GM23338 (cell line): ENCODE measurements at regions not wholly inside any gene's neighbourhood (a gene's known extent, or its start where the extent isn't known, plus 50 kb on each side); places are given as distances from the start of the nearest gene placed in this dataset.
A peak's percentile ranks its signal among the peaks of the same experiment; 100 is the strongest.

Experiments used
- ATAC-seq: fragments of 200-7000 bp; cut with Tn5 transposase; 3 replicates; pipeline ENCODE4 v1.9.1; 2020
- DNase-seq: peaks from one replicate; pipeline ENCODE4 v3.0.0-alpha.2; 2015; ENCODE audit warnings: low spot score
- H2AFZ ChIP-seq: fragments of 200-600 bp; sonication (generic); 2 replicates; pipeline ENCODE4 v1.8.0; 2016; ENCODE audit warnings: antibody characterized with exemption, mild to moderate bottlenecking, moderate library complexity
- H3F3A ChIP-seq: fragments of 200-600 bp; sonication (generic); replicated peaks from 2 replicates; pipeline ENCODE4 v1.8.0; 2017; ENCODE audit warnings: antibody characterized with exemption, mixed run types, low read depth
- H3K27ac ChIP-seq: fragments of 200-600 bp; sonication (generic); 2 replicates; pipeline ENCODE4 v1.6.1; 2016; ENCODE audit warnings: low read depth
- H3K27me3 ChIP-seq: fragments of 200-600 bp; sonication (generic); 2 replicates; pipeline ENCODE4 v1.8.0; 2016; ENCODE audit warnings: mild to moderate bottlenecking, mixed run types, moderate library complexity; ENCODE audit not compliant: insufficient read depth
- H3K36me3 ChIP-seq: fragments of 200-600 bp; sonication (generic); 2 replicates; pipeline ENCODE4 v1.8.0; 2016; ENCODE audit warnings: mild to moderate bottlenecking; ENCODE audit not compliant: insufficient read depth
- H3K4me1 ChIP-seq: fragments of 200-600 bp; sonication (generic); 2 replicates; pipeline ENCODE4 v1.8.0; 2016; ENCODE audit warnings: mild to moderate bottlenecking, moderate library complexity; ENCODE audit not compliant: insufficient read depth
- H3K4me2 ChIP-seq: fragments of 200-600 bp; sonication (generic); 2 replicates; pipeline ENCODE4 v1.7.1; 2017; ENCODE audit warnings: mixed run types
- H3K4me3 ChIP-seq: fragments of 200-600 bp; sonication (generic); 2 replicates; pipeline ENCODE4 v1.6.1; 2016; ENCODE audit warnings: mixed run types
- H3K79me2 ChIP-seq: fragments of 200-600 bp; sonication (generic); replicated peaks from 2 replicates; pipeline ENCODE4 v1.8.0; 2017; ENCODE audit warnings: mild to moderate bottlenecking; ENCODE audit not compliant: insufficient read depth
- H3K9me2 ChIP-seq: fragments of 200-600 bp; sonication (generic); 2 replicates; pipeline ENCODE4 v1.8.0; 2017; ENCODE audit not compliant: insufficient read depth
- H4K20me1 ChIP-seq: fragments of 200-600 bp; sonication (generic); replicated peaks from 2 replicates; pipeline ENCODE4 v1.8.0; 2017; ENCODE audit warnings: mild to moderate bottlenecking; ENCODE audit not compliant: insufficient read depth
- H3K27ac Mint-ChIP-seq: 2 replicates; pipeline ENCODE4 v1.8.0; 2020; ENCODE audit warnings: inconsistent platforms, mild to moderate bottlenecking, moderate library complexity, mixed read lengths
- H3K27me3 Mint-ChIP-seq: 3 replicates; pipeline ENCODE4 v1.8.0; 2022; ENCODE audit warnings: low read depth, mild to moderate bottlenecking, moderate library complexity, mixed read lengths, inconsistent platforms; ENCODE audit not compliant: insufficient read depth, poor library complexity
- H3K36me3 Mint-ChIP-seq: 3 replicates; pipeline ENCODE4 v1.8.0; 2021; ENCODE audit warnings: low read depth, mild to moderate bottlenecking, inconsistent platforms, moderate library complexity, mixed read lengths
- H3K4me1 Mint-ChIP-seq: 3 replicates; pipeline ENCODE4 v1.8.0; 2020; ENCODE audit warnings: mild to moderate bottlenecking, inconsistent platforms, mixed read lengths
- H3K4me3 Mint-ChIP-seq: 3 replicates; pipeline ENCODE4 v1.8.0; 2021; ENCODE audit warnings: moderate library complexity, mild to moderate bottlenecking, inconsistent platforms, mixed read lengths
- H3K9me3 Mint-ChIP-seq: 3 replicates; pipeline ENCODE4 v1.8.0; 2020; ENCODE audit warnings: moderate library complexity, mild to moderate bottlenecking, inconsistent platforms, mixed read lengths
- CREB1 ChIP-seq: fragments of 250-450 bp; sonication (Bioruptor Pico); IDR thresholded peaks from 2 replicates; pipeline ENCODE4 v1.5.0; 2020; ENCODE audit warnings: low read depth, mild to moderate bottlenecking, moderate library complexity
- EZH2 ChIP-seq: fragments of 200-600 bp; sonication (generic); IDR thresholded peaks from one replicate; pipeline ENCODE4 v1.8.0; 2017; ENCODE audit warnings: antibody characterized with exemption, mild to moderate bottlenecking, low read depth; ENCODE audit not compliant: unreplicated experiment
- JUNB ChIP-seq: IDR thresholded peaks from one replicate; pipeline ENCODE4 v1.6.1; 2016; ENCODE audit warnings: antibody characterized with exemption; ENCODE audit not compliant: unreplicated experiment
- NANOG ChIP-seq: IDR thresholded peaks from 2 replicates; pipeline ENCODE4 v1.6.1; 2016; ENCODE audit warnings: antibody characterized with exemption, borderline replicate concordance
- POLR2AphosphoS5 ChIP-seq: IDR thresholded peaks from 2 replicates; pipeline ENCODE4 v1.6.1; 2016; ENCODE audit warnings: antibody characterized with exemption, low read depth
- STAT1 ChIP-seq: IDR thresholded peaks from one replicate; pipeline ENCODE4 v1.6.1; 2016; ENCODE audit warnings: antibody characterized with exemption; ENCODE audit not compliant: unreplicated experiment
- ZNF114 ChIP-seq: fragments of 250-450 bp; sonication (Bioruptor Pico); IDR thresholded peaks from 2 replicates; pipeline ENCODE4 v1.5.0; 2020; ENCODE audit warnings: mild to moderate bottlenecking, moderate library complexity
- ZNF331 ChIP-seq: fragments of 250-450 bp; sonication (Bioruptor Pico); IDR thresholded peaks from 2 replicates; pipeline ENCODE4 v1.5.0; 2020; ENCODE audit warnings: low read depth, mild to moderate bottlenecking, moderate library complexity
- TF ChIP-seq, protein P1 (sequence below), 2 experiments: fragments of 200-600 bp in 1 of 2; sonication (generic) in 1 of 2; conservative IDR thresholded peaks; 2 replicates each; pipeline versions ENCODE4 v1.5.1 to v1.6.1; 2016 to 2017; ENCODE audit warnings: antibody characterized with exemption in 2 of 2, low read depth in 2 of 2, mild to moderate bottlenecking in 2 of 2, moderate library complexity in 1 of 2
- TF ChIP-seq, protein P2 (sequence below): IDR thresholded peaks from 2 replicates; pipeline ENCODE4 v1.6.1; 2016; ENCODE audit warnings: antibody characterized with exemption
- TF ChIP-seq, protein P3 (sequence below): fragments of 250-450 bp; sonication (Bioruptor Pico); IDR thresholded peaks from 2 replicates; pipeline ENCODE4 v1.5.0; 2020; ENCODE audit warnings: mild to moderate bottlenecking, moderate library complexity

DNA sequence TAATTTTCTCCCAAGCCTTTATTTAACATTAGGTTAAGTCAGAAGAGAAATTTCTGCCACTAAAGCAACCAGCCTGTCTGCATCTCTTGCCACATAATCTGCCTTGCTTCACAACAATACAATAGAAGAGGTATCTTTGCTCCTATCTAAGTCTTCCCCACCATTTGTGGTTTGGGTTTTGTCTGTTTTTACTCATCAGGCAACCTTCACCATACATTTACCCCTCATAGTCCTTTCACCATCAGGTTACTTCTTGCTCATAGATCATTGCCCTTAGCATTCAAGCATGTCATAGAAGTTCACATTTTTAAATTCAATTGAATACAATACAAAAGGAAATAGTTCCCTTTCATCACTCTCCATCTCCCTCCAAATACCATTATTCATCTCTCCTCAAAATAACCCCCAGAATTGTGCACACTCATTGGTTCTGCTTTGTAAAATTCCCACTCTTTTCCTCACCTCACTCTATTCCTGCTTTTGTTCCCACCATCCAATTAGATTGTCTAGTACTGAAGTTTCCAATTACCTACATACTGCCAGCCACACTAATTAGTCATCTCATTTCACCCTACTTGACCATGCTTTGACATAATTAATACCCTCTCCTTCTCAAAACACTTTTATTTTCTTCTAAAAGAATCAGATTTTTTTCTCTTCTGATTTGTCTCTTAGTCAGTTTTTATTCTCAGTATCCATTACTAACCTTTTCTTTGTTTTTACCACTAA is 1957.0 kb upstream of the AGA start (continued):
- TF ChIP-seq ZNF331 (CRISPR knock-in tag) (no peak), NANOG (no peak), STAT1 (no peak), POLR2AphosphoS5 (no peak)
- TF ChIP-seq, protein P1, sequence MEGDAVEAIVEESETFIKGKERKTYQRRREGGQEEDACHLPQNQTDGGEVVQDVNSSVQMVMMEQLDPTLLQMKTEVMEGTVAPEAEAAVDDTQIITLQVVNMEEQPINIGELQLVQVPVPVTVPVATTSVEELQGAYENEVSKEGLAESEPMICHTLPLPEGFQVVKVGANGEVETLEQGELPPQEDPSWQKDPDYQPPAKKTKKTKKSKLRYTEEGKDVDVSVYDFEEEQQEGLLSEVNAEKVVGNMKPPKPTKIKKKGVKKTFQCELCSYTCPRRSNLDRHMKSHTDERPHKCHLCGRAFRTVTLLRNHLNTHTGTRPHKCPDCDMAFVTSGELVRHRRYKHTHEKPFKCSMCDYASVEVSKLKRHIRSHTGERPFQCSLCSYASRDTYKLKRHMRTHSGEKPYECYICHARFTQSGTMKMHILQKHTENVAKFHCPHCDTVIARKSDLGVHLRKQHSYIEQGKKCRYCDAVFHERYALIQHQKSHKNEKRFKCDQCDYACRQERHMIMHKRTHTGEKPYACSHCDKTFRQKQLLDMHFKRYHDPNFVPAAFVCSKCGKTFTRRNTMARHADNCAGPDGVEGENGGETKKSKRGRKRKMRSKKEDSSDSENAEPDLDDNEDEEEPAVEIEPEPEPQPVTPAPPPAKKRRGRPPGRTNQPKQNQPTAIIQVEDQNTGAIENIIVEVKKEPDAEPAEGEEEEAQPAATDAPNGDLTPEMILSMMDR (conservative IDR thresholded peaks at IDR 0.05; ENCODE audit: low read depth in 2 of 2), result no peak

DNA sequence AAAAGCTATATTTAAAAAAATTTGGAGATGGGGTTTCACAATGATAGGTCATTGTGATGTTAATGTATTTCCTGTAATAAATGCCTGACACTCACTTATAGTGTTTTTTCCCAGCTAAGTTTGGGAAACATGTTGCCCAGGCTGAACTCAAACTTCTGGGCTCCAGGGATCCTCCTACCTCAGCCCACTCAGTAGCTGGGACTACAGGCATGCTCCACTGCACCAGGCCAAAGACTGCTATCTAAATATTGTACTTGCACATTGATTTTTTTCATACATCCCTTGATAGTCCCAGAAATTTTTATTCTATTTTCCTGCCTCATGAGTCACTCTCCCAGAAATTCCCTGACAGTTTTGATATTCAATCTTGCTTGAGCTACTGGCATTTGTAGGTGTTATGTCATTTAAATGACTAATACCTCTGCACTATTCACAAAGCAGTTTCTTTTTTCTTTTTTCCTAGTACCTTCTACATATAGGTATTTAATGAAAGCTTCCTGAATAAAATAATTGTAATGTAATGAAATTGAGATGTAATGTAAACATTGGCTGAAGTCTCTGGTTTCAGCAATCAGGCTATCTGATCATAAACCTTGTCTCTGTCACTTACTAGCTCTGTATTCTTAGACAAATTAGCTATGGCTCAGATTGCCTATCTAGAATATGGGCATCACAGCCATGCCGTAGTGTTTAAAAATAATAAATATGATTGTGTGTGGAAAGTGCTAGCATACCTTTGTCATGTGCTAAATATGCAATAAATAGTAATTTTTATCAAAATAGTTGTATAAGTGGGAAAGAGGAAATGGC is 1973.0 kb upstream of the AGA start:
- Histone ChIP-seq H4K20me1 (no peaks in the 10 kb centered on the region), H3K79me2 (no peaks in the 10 kb centered on the region), H2AFZ (no peak overlapping the region), H3F3A (no peaks in the 10 kb centered on the region), H3K27ac (no peak overlapping the region), H3K36me3 (no peaks in the 10 kb centered on the region), H3K27me3 (no peaks in the 10 kb centered on the region), H3K4me1 (peaks cover 29% of the 10 kb centered on the region), H3K4me2 (peak overlapping the region; percentile 10), H3K4me3 (no peak overlapping the region), H3K9me2 (no peaks in the 10 kb centered on the region)
- DNase-seq (no peak), ATAC-seq (peak; percentile 35; the same call in 1 of the 3 replicates)
- Mint-ChIP-seq H3K4me1 (peaks cover 45% of the 10 kb centered on the region), H3K27ac (peak overlapping the region; percentile 88), H3K9me3 (no peaks in the 10 kb centered on the region), H3K36me3 (no peaks in the 10 kb centered on the region), H3K4me3 (peak overlapping the region; percentile 10; the same call in 1 of the 3 replicates), H3K27me3 (no peaks in the 10 kb centered on the region)
- TF ChIP-seq STAT1, result no peak
- TF ChIP-seq ZNF114 (CRISPR knock-in tag), result no peak
- no peak for TF ChIP-seq POLR2AphosphoS5
- TF ChIP-seq, protein P2, sequence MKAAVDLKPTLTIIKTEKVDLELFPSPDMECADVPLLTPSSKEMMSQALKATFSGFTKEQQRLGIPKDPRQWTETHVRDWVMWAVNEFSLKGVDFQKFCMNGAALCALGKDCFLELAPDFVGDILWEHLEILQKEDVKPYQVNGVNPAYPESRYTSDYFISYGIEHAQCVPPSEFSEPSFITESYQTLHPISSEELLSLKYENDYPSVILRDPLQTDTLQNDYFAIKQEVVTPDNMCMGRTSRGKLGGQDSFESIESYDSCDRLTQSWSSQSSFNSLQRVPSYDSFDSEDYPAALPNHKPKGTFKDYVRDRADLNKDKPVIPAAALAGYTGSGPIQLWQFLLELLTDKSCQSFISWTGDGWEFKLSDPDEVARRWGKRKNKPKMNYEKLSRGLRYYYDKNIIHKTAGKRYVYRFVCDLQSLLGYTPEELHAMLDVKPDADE, result no peak
- TF ChIP-seq EZH2, result no peak
- TF ChIP-seq NANOG, result no peak
- no peak for TF ChIP-seq CREB1
- TF ChIP-seq, protein P3, sequence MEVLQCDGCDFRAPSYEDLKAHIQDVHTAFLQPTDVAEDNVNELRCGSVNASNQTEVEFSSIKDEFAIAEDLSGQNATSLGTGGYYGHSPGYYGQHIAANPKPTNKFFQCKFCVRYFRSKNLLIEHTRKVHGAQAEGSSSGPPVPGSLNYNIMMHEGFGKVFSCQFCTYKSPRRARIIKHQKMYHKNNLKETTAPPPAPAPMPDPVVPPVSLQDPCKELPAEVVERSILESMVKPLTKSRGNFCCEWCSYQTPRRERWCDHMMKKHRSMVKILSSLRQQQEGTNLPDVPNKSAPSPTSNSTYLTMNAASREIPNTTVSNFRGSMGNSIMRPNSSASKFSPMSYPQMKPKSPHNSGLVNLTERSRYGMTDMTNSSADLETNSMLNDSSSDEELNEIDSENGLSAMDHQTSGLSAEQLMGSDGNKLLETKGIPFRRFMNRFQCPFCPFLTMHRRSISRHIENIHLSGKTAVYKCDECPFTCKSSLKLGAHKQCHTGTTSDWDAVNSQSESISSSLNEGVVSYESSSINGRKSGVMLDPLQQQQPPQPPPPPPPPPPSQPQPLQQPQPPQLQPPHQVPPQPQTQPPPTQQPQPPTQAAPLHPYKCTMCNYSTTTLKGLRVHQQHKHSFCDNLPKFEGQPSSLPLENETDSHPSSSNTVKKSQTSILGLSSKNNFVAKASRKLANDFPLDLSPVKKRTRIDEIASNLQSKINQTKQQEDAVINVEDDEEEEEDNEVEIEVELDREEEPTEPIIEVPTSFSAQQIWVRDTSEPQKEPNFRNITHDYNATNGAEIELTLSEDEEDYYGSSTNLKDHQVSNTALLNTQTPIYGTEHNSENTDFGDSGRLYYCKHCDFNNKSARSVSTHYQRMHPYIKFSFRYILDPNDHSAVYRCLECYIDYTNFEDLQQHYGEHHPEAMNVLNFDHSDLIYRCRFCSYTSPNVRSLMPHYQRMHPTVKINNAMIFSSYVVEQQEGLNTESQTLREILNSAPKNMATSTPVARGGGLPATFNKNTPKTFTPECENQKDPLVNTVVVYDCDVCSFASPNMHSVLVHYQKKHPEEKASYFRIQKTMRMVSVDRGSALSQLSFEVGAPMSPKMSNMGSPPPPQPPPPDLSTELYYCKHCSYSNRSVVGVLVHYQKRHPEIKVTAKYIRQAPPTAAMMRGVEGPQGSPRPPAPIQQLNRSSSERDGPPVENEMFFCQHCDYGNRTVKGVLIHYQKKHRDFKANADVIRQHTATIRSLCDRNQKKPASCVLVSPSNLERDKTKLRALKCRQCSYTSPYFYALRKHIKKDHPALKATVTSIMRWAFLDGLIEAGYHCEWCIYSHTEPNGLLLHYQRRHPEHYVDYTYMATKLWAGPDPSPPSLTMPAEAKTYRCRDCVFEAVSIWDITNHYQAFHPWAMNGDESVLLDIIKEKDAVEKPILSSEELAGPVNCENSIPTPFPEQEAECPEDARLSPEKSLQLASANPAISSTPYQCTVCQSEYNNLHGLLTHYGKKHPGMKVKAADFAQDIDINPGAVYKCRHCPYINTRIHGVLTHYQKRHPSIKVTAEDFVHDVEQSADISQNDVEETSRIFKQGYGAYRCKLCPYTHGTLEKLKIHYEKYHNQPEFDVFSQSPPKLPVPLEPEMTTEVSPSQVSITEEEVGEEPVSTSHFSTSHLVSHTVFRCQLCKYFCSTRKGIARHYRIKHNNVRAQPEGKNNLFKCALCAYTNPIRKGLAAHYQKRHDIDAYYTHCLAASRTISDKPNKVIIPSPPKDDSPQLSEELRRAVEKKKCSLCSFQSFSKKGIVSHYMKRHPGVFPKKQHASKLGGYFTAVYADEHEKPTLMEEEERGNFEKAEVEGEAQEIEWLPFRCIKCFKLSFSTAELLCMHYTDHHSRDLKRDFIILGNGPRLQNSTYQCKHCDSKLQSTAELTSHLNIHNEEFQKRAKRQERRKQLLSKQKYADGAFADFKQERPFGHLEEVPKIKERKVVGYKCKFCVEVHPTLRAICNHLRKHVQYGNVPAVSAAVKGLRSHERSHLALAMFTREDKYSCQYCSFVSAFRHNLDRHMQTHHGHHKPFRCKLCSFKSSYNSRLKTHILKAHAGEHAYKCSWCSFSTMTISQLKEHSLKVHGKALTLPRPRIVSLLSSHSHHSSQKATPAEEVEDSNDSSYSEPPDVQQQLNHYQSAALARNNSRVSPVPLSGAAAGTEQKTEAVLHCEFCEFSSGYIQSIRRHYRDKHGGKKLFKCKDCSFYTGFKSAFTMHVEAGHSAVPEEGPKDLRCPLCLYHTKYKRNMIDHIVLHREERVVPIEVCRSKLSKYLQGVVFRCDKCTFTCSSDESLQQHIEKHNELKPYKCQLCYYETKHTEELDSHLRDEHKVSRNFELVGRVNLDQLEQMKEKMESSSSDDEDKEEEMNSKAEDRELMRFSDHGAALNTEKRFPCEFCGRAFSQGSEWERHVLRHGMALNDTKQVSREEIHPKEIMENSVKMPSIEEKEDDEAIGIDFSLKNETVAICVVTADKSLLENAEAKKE, result no peak
- no peak for TF ChIP-seq ZNF331 (CRISPR knock-in tag)
- TF ChIP-seq, protein P1 (conservative IDR thresholded peaks at IDR 0.05; ENCODE audit: low read depth in 2 of 2), result no peak
- no peak for TF ChIP-seq JUNB
